ENCODE measurements at regions not wholly inside any gene's neighbourhood (a gene's known extent, or its start where the extent isn't known, plus 50 kb on each side); places are given as distances from the start of the nearest gene placed in this dataset.

- TF ChIP-seq, protein P1, sequence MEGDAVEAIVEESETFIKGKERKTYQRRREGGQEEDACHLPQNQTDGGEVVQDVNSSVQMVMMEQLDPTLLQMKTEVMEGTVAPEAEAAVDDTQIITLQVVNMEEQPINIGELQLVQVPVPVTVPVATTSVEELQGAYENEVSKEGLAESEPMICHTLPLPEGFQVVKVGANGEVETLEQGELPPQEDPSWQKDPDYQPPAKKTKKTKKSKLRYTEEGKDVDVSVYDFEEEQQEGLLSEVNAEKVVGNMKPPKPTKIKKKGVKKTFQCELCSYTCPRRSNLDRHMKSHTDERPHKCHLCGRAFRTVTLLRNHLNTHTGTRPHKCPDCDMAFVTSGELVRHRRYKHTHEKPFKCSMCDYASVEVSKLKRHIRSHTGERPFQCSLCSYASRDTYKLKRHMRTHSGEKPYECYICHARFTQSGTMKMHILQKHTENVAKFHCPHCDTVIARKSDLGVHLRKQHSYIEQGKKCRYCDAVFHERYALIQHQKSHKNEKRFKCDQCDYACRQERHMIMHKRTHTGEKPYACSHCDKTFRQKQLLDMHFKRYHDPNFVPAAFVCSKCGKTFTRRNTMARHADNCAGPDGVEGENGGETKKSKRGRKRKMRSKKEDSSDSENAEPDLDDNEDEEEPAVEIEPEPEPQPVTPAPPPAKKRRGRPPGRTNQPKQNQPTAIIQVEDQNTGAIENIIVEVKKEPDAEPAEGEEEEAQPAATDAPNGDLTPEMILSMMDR (IDR thresholded peaks at IDR 0.05) = no peak
- H3K9me3 ChIP-seq = no peaks in the 10 kb centered on the region
- H3K4me1 ChIP-seq = no peaks in the 10 kb centered on the region
- DNase-seq (ENCODE audit: low spot score) = no peak
- H3K27ac ChIP-seq = no peak overlapping the region
- no peak overlapping the region for H3K4me3 ChIP-seq
- H3K27me3 ChIP-seq = no peaks in the 10 kb centered on the region
- no peaks in the 10 kb centered on the region for H3K36me3 ChIP-seq
These were observed 543.2 kb upstream of the CDH6 start for GRCh38 chr5:30650311-30650710.

DNA sequence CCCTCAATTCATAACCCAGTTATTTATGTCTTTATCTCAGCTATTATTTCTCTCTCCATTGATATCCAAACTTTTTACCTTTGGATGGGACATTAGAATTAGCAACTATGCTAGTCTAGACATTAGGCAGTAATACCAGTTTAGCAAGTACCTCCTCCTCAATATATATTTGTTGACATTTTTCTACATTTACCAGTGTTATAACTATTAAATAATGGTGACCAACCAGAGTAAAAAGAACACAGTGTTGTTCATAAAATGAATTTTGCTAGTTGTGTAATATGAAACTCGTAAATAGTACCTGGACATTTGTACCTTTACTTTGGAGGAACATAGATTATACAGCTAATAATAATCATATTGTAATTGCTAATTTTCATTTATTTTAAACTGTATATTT lies 554.6 kb upstream of the CDH6 start:
- no peak for DNase-seq (ENCODE audit: low spot score)
- H3K4me3 ChIP-seq = no peak overlapping the region
- no peaks in the 10 kb centered on the region for H3K36me3 ChIP-seq
- TF ChIP-seq, protein P1 (IDR thresholded peaks at IDR 0.05) = no peak
- H3K9me3 ChIP-seq = peaks cover 0 to 12% of the 10 kb centered on the region in 2 donors
- no peaks in the 10 kb centered on the region for H3K4me1 ChIP-seq
- H3K27me3 ChIP-seq = no peaks in the 10 kb centered on the region
- no peak overlapping the region for H3K27ac ChIP-seq

DNA sequence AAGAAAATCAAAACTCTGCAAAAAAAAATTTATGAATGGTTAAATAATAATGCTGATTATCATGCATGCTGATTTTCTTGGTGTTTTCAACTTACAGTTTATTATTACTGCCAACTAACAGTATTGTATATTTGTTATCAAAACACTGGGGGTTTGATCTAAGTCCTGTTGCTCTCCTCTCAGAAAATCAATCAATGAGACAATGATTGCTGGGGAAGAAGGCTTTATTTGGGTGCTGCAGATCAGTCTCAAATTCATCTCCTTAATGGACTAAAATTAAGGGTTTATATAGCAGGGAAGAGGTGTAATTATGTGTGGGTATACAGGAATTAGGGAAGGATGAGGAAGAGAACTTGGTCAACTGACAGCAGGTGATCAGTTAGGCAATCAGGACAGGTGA lies 565.5 kb upstream of the CDH6 start:
- Histone ChIP-seq H3K4me1 (no peaks in the 10 kb centered on the region), H3K9me3 (no peaks in the 10 kb centered on the region), H3K27ac (no peak overlapping the region), H3K4me3 (no peak overlapping the region), H3K27me3 (no peaks in the 10 kb centered on the region), H3K36me3 (no peaks in the 10 kb centered on the region)
- TF ChIP-seq, protein P1 (IDR thresholded peaks at IDR 0.05) = no peak
- no peak for DNase-seq (ENCODE audit: low spot score)

GRCh38 chr5:30626557-30626956 lies 566.9 kb upstream of the CDH6 start:
- H3K27ac ChIP-seq = no peak overlapping the region
- no peak overlapping the region for H3K4me3 ChIP-seq
- no peaks in the 10 kb centered on the region for H3K36me3 ChIP-seq
- TF ChIP-seq, protein P1 (IDR thresholded peaks at IDR 0.05) = no peak
- H3K27me3 ChIP-seq = no peaks in the 10 kb centered on the region
- no peak for DNase-seq (ENCODE audit: low spot score)
- H3K4me1 ChIP-seq = no peaks in the 10 kb centered on the region
- H3K9me3 ChIP-seq = no peaks in the 10 kb centered on the region

DNA sequence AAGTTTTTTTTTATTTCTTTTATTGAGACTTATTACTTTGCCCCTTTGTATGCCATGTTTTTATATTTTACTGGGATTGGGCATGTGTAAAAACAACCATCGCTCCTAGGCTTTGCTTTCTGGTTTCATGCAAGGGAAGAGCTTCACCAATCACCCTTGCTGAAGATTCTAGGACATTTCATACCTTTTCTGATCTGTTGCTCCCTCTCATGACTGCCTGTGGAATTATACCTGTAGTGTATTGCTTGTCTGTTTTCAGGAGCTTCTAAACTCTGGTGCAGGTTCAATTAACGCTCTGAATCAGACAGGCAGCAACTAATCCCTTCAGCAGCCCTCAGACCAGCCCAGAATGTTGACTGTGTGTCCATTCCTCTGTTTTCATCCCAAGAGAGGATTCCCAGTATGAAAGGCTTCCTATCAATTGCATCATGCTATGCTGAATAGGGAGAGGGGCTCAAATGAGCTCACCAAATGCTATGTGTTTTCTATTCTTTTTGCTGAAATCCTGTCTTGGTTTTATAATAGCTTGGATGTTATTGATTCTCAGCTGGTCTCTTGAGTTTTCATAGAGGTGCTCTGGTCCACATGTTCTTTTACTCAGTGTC lies 572.9 kb upstream of the CDH6 start:
- TF ChIP-seq, protein P1 (IDR thresholded peaks at IDR 0.05) = no peak
- Histone ChIP-seq H3K9me3 (peaks cover 0 to 19% of the 10 kb centered on the region in 2 donors), H3K27ac (no peak overlapping the region), H3K4me3 (no peak overlapping the region), H3K36me3 (no peaks in the 10 kb centered on the region), H3K4me1 (no peaks in the 10 kb centered on the region), H3K27me3 (no peaks in the 10 kb centered on the region)
- DNase-seq (ENCODE audit: low spot score) = no peak

- Histone ChIP-seq H3K27ac (no peak overlapping the region), H3K4me3 (no peak overlapping the region), H3K4me1 (no peaks in the 10 kb centered on the region), H3K9me3 (no peaks in the 10 kb centered on the region), H3K36me3 (no peaks in the 10 kb centered on the region), H3K27me3 (no peaks in the 10 kb centered on the region)
- TF ChIP-seq, protein P1 (IDR thresholded peaks at IDR 0.05) = no peak
- DNase-seq (ENCODE audit: low spot score) = no peak
These were observed 585.0 kb upstream of the CDH6 start for GRCh38 chr5:30608501-30608900.
